NCI-H1436 treated with DMSO at 0.1 percent for 48 hours (cell line): ENCODE measurements at regions not wholly inside any gene's neighbourhood (a gene's known extent, or its start where the extent isn't known, plus 50 kb on each side); places are given as distances from the start of the nearest gene placed in this dataset.

Experiments
- DNase-seq: peaks from one replicate; lab custom pipeline; 2025; lab: John Stamatoyannopoulos, UW

GRCh38 chr14:83455561-83455960, 1921.9 kb upstream of the SEL1L start:
- no peak for DNase-seq

GRCh38 chr14:83461521-83461920, 1927.9 kb upstream of the SEL1L start:
- DNase-seq: no peak

DNA sequence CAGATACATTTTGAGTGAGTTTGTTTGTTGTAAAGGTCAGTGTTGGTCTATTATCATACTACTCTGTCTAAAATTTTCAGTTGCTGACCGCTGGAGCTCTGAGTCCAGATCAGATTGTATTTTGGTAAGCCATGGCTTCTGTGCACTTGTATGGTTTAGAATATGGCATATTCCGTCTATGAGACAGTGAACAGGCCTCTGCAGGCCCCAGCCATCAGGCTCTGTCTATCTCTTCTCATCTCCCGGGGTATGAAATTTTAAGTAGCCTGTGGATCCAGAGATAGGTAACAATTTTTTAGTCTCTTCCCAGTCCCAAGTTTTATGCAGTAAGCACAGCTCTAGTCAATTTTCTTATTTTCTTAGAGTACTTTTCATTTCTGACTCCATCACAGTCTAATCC, 1929.1 kb upstream of the SEL1L start:
- no peak for DNase-seq

DNA sequence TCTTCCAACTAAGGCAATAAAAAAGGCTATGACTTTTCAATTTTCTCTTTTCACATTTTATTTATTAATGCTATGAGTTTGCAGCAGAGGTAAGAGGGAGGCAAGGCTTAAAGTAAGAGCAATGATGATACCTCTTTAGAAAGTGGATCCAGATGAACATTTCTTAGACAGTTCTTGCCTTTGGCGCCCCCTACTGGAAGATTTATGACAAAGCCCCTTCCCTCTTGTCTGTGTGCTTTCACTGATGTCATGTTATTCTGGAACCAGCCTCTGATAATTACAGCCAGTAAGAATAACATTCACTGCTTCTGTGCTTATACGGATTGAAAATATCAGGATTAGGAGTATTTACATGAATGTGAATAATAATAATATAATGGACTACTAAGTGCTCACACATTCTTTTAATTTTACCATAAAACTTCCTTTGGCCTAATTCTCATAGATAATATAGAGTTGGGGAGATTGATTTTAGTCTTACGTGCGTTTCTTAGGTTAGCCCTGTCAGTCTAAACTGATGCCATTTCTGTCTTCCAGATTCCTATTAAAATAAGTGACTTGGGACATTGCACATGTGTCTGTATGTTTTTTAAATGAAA, 1929.9 kb upstream of the SEL1L start:
- peak; percentile 18 for DNase-seq

GRCh38 chr14:83467811-83468210, 1934.2 kb upstream of the SEL1L start:
- no peak for DNase-seq

GRCh38 chr14:83470466-83470865, 1936.8 kb upstream of the SEL1L start:
- DNase-seq: no peak

- no peak for DNase-seq
These were observed 1937.5 kb upstream of the SEL1L start for GRCh38 chr14:83470959-83471695.

- DNase-seq: no peak
These were observed 1940.0 kb upstream of the SEL1L start for GRCh38 chr14:83473416-83474235.

GRCh38 chr14:83478741-83479140, 1945.1 kb upstream of the SEL1L start:
- DNase-seq: no peak

- DNase-seq: no peak
These were observed 1949.4 kb upstream of the SEL1L start for GRCh38 chr14:83483063-83483462.

- no peak for DNase-seq
These were observed 1951.9 kb upstream of the SEL1L start for GRCh38 chr14:83485591-83485990.

- DNase-seq: no peak
These were observed 1957.4 kb upstream of the SEL1L start for GRCh38 chr14:83491091-83491490.

GRCh38 chr14:83520837-83521236, 1987.2 kb upstream of the SEL1L start:
- no peak for DNase-seq

DNA sequence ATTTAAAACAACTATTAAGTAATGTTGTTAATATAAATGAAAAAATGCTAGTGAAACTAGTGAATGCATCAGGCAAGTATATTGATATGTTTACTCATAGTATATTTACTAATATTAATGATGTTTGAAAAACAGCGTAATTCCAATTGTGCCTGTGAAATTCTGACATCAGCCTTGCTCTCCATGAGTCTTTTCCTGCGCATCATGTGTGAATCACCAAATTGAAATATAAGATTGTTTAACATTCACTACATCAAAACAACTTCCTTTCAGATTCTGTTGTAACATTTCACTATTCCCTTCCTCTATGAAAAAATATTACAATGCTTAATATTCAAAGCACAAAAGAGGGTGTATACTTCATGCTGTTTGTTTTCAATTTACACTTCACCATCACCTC, 1995.9 kb upstream of the SEL1L start:
- no peak for DNase-seq

DNA sequence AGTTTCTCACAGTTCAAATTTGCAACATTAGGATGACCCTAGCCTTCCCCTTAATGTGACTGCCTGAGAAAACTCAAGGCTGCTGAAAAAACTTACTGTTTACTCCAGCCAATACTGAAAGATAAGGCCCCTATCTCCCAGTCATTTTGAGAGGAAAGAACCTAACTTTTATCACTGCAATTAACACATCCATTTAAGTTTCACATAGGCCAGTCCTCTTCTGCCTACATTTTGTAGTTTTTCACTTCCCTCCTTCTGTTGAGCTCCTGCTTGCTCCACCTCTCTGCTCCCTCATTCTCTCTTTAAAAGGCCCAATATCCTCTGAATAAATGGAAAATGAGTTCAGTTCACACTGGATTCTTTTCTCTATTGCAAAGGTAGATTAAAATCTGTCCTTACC, 1996.2 kb upstream of the FLRT2 start:
- no peak for DNase-seq

DNA sequence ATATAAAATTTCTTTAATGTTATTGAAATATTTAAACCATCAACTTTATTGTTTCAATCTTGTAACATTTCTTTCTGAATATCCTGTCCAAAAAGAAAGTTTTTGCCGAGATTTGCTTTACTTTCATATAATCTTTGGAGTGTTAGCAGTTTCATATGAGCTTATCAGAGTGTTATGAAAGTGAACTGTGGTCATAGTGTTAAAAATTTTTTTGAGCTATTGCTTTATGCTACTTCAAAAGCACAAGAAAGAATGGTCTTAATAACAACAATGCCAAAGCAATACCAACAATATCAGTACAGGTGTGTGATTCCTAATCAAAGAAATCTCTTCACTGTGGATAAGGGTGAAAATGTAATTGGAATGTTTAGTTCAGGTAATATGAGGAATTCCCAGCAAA, 1994.9 kb upstream of the FLRT2 start:
- no peak for DNase-seq

- DNase-seq: no peak
These were observed 1994.5 kb upstream of the FLRT2 start for GRCh38 chr14:83535444-83535843.

DNA sequence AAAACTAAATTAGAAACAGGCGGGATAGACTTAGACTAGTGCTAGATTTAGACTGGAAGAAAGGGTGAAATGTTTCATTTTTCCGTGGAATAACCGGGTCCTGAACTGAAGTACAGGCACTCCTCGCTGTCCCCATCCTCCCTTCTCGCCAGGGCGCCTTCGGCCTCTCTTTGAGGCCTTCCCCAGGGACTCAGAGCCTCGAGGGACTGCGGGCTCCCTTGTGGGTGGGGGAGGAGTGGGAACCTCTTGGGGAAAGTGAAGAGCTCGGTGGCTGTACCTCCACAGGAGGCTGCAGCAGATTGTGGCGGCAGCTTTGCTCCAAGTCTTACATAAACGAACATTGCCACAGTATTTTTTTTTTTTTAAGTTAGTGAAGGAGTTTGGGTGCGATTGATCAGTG, 1988.8 kb upstream of the FLRT2 start:
- DNase-seq: no peak

DNA sequence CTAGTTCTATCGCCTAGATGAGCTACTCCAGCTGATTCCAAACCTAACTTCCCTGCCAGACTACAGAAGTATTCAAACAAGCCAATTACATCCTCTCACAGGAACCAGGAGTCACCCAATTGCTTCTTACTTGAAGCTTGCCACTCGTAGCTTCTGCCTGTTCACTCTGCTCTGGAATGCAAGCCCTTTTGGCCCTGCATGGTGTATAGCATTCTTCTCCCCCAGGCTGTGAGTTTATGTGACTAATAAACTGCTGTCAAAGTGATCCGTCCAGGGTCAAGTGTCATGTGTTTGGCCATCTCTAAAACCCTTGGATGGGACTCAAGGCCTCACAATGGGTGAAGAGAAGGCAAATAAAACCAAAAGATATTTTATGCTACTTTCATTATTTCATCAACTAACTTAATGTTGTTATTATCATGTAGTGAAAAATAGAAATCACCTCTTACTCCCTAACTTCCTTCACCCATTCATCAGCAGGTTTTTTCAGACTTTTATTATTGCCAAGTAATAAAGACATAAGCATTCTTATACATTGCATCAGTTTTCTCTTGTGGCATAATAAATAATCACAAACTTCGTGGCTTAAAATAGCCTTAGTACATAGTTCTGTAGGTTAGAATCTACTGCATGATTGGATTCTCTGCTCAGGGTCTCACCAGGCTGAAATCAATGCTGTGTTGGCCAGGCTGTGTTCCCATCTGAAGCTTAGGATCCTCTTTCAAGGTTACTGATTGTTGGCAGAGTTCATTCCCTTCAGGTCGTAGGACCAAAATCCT, 1981.7 kb upstream of the FLRT2 start:
- no peak for DNase-seq

DNA sequence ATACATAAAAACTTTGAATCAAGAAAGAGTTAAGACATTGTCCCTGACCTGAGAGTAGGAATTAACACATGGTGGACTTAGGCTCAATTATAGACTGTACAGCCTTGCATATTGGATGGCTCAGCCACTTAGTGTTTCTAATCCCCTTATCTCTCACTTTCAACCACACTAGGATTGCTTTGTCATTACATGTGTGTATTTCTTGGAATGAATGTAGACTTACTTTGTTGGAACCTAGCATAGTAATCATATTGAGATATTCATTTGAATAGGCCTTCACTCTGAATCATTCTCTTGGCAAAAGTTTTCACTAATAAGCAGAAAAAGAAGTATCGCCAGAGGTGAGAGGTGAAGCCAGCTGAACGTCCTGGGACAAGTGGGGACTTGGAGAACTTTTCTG, 1973.9 kb upstream of the FLRT2 start:
- DNase-seq: no peak

GRCh38 chr14:83556746-83557453, 1973.0 kb upstream of the FLRT2 start:
- DNase-seq: no peak

- no peak for DNase-seq
These were observed 1971.0 kb upstream of the FLRT2 start for GRCh38 chr14:83558946-83559345.
